ENCODE measurements at regions not wholly inside any gene's neighbourhood (a gene's known extent, or its start where the extent isn't known, plus 50 kb on each side); places are given as distances from the start of the nearest gene placed in this dataset.

- no peak for TF ChIP-seq CTCF (IDR thresholded peaks at IDR 0.05; ENCODE audit: borderline replicate concordance, insufficient read depth, low read depth, low read length)
- H3K4me3 ChIP-seq (ENCODE audit: low read depth, low read length), result no peak overlapping the region
These were observed 558.7 kb downstream of the RAB38 start for GRCh38 chr11:87616511-87616910.

- TF ChIP-seq CTCF (IDR thresholded peaks at IDR 0.05; ENCODE audit: borderline replicate concordance, insufficient read depth, low read depth, low read length), result no peak
- H3K4me3 ChIP-seq (ENCODE audit: low read depth, low read length), result no peak overlapping the region
These were observed 566.6 kb downstream of the TMEM135 start for GRCh38 chr11:87604350-87604749.

GRCh38 chr11:87603887-87604286 is 566.2 kb downstream of the TMEM135 start:
- no peak for TF ChIP-seq CTCF (IDR thresholded peaks at IDR 0.05; ENCODE audit: borderline replicate concordance, insufficient read depth, low read depth, low read length)
- H3K4me3 ChIP-seq (ENCODE audit: low read depth, low read length), result no peak overlapping the region

- no peak for TF ChIP-seq CTCF (IDR thresholded peaks at IDR 0.05; ENCODE audit: borderline replicate concordance, insufficient read depth, low read depth, low read length)
- H3K4me3 ChIP-seq (ENCODE audit: low read depth, low read length), result no peak overlapping the region
These were observed 565.0 kb downstream of the TMEM135 start for GRCh38 chr11:87602776-87603175.

GRCh38 chr11:87600938-87601337 is 563.2 kb downstream of the TMEM135 start:
- TF ChIP-seq CTCF (IDR thresholded peaks at IDR 0.05; ENCODE audit: borderline replicate concordance, insufficient read depth, low read depth, low read length), result no peak
- no peak overlapping the region for H3K4me3 ChIP-seq (ENCODE audit: low read depth, low read length)

GRCh38 chr11:87597725-87598124 is 560.0 kb downstream of the TMEM135 start:
- no peak for TF ChIP-seq CTCF (IDR thresholded peaks at IDR 0.05; ENCODE audit: borderline replicate concordance, insufficient read depth, low read depth, low read length)
- H3K4me3 ChIP-seq (ENCODE audit: low read depth, low read length), result no peak overlapping the region

GRCh38 chr11:87596176-87596575 is 558.4 kb downstream of the TMEM135 start:
- no peak for TF ChIP-seq CTCF (IDR thresholded peaks at IDR 0.05; ENCODE audit: borderline replicate concordance, insufficient read depth, low read depth, low read length)
- no peak overlapping the region for H3K4me3 ChIP-seq (ENCODE audit: low read depth, low read length)

Data from GM12875 (cell line).